Pancreas (tissue), 10 donors: ENCODE measurements at regions not wholly inside any gene's neighbourhood (a gene's known extent, or its start where the extent isn't known, plus 50 kb on each side); places are given as distances from the start of the nearest gene placed in this dataset.

Experiments
- ATAC-seq, 4 donors: fragments of 200-7000 bp; cut with Tn5 transposase; one replicate each; pipeline versions ENCODE4 v1.8.0 to v1.9.1; 2020; ENCODE audit warnings: mild to moderate bottlenecking in 4 of 4, moderate library complexity in 4 of 4
- DNase-seq, 6 donors: peaks; one replicate each; pipeline ENCODE4 v3.0.0-alpha.2; 2020
- FAIRE-seq: peaks from 2 replicates; lab custom pipeline; 2012; peaks lifted over from hg19 to GRCh38; lab: Jason Lieb, UNC
- H3K27ac ChIP-seq, 4 donors: fragments of 200-600 bp; sonication (generic); 1 replicate in 3 of 4; 2 replicates in 1 of 4; pipeline versions ENCODE4 v1.5.0 to v1.8.0; 2020
- H3K27me3 ChIP-seq, 4 donors: fragments of 200-600 bp; one replicate each; pipeline ENCODE4 v1.8.0; 2021
- H3K36me3 ChIP-seq, 3 donors: fragments of 200-600 bp; sonication (generic) in 1 of 3; one replicate each; pipeline versions ENCODE4 v1.5.0 to v1.8.0; 2020 to 2021
- H3K4me1 ChIP-seq, 3 donors: fragments of 200-600 bp; one replicate each; pipeline ENCODE4 v1.8.0; 2021
- H3K4me3 ChIP-seq, 4 donors: fragments of 200-600 bp; sonication (generic) in 2 of 4; one replicate each; pipeline versions ENCODE4 v1.5.0 to v1.8.0; 2020 to 2021
- H3K9me3 ChIP-seq, 4 donors: fragments of 200-600 bp; one replicate each; pipeline ENCODE4 v1.8.0; 2021
- WGBS, 2 donors: extraction: QIAGEN DNeasy Blood & Tissue Kit; methylation state at CpG; one replicate each; pipeline ENCODE4 v1.1.7; 2013; 5-methylcytosine and 5-hydroxymethylcytosine counted together
- intact Hi-C, 3 donors: fragments of 100-400 bp; cut with DNase I; formaldehyde crosslinking; loops; one replicate each; pipeline versions ENCODE4 v1.11.1 to v1.14.2; 2022
- TF ChIP-seq, protein P1 (sequence below), 4 donors: fragments of 200-600 bp; sonication (generic) in 3 of 4; IDR thresholded peaks; one replicate each; pipeline versions ENCODE4 v1.5.0 to v1.8.0; 2021; ENCODE audit warnings: antibody characterized with exemption in 4 of 4
- donor health status: healthy with polysubstance abuse.
- donor health status: DM: no; HTN: no; CAD: no; lungs with moderate emphysema.
- donor health status: DM: no; HTN: no; CAD: no.
- donor health status: control.
- donor health status: control.
- donor health status: Bipolar disorder and iron deficiency.
- donor health status: DM: yes; HTN: yes; CAD: no.
- donor health status: DM: no; HTN: no; CAD: no.
- donor health status: DM: no; HTN: no; CAD: no.
- donor health status: DM: yes; HTN: yes; CAD: no.

GRCh38 chr18:27377251-27377650, 192.1 kb upstream of the CHST9 start:
- intact Hi-C loops: no loop called here
- DNase-seq: peak in 1 of 6 donors; percentile 12
- H3K4me1 ChIP-seq: no peaks in the 10 kb centered on the region
- H3K36me3 ChIP-seq: no peaks in the 10 kb centered on the region
- WGBS, 2 donors: 75 to 86% methylated on average over 1 of the region's 1 CpG
- H3K27ac ChIP-seq: peak overlapping the region in 2 of 4 donors; percentile 19 to 29
- peak in 1 of 4 donors; percentile 24 for ATAC-seq
- TF ChIP-seq, protein P1, sequence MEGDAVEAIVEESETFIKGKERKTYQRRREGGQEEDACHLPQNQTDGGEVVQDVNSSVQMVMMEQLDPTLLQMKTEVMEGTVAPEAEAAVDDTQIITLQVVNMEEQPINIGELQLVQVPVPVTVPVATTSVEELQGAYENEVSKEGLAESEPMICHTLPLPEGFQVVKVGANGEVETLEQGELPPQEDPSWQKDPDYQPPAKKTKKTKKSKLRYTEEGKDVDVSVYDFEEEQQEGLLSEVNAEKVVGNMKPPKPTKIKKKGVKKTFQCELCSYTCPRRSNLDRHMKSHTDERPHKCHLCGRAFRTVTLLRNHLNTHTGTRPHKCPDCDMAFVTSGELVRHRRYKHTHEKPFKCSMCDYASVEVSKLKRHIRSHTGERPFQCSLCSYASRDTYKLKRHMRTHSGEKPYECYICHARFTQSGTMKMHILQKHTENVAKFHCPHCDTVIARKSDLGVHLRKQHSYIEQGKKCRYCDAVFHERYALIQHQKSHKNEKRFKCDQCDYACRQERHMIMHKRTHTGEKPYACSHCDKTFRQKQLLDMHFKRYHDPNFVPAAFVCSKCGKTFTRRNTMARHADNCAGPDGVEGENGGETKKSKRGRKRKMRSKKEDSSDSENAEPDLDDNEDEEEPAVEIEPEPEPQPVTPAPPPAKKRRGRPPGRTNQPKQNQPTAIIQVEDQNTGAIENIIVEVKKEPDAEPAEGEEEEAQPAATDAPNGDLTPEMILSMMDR (IDR thresholded peaks at IDR 0.05): no peak
- FAIRE-seq: no peak
- H3K4me3 ChIP-seq: no peak overlapping the region
- no peaks in the 10 kb centered on the region for H3K27me3 ChIP-seq
- no peaks in the 10 kb centered on the region for H3K9me3 ChIP-seq

GRCh38 chr18:27372386-27372785, 187.3 kb upstream of the CHST9 start:
- DNase-seq (no peak), ATAC-seq (no peak), FAIRE-seq (no peak)
- Histone ChIP-seq H3K9me3 (no peaks in the 10 kb centered on the region), H3K27ac (no peak overlapping the region), H3K36me3 (no peaks in the 10 kb centered on the region), H3K4me3 (no peak overlapping the region), H3K27me3 (no peaks in the 10 kb centered on the region), H3K4me1 (no peaks in the 10 kb centered on the region)
- intact Hi-C loops: no loop called here
- 33 to 36% methylated on average over 1 of the region's 1 CpG for WGBS, 2 donors
- TF ChIP-seq, protein P1 (IDR thresholded peaks at IDR 0.05): no peak

- Histone ChIP-seq H3K27ac (no peak overlapping the region), H3K9me3 (no peaks in the 10 kb centered on the region), H3K36me3 (no peaks in the 10 kb centered on the region), H3K4me1 (no peaks in the 10 kb centered on the region), H3K27me3 (no peaks in the 10 kb centered on the region), H3K4me3 (no peak overlapping the region)
- FAIRE-seq (no peak), ATAC-seq (no peak), DNase-seq (no peak)
- WGBS, 2 donors: 68 to 86% methylated on average over 5 of the region's 5 CpGs
- TF ChIP-seq, protein P1 (IDR thresholded peaks at IDR 0.05): no peak
- intact Hi-C loops: loop anchor here in 1 of 3 donors (10.0 kb wide), 1 partner anchor 228 kb away; no protein-coding TSS in a partner anchor
Measured at GRCh38 chr18:27366665-27367064, 181.6 kb upstream of the CHST9 start.

- Histone ChIP-seq H3K4me1 (no peaks in the 10 kb centered on the region), H3K27me3 (no peaks in the 10 kb centered on the region)
Measured at GRCh38 chr18:27366151-27366550, 181.0 kb upstream of the CHST9 start.

DNA sequence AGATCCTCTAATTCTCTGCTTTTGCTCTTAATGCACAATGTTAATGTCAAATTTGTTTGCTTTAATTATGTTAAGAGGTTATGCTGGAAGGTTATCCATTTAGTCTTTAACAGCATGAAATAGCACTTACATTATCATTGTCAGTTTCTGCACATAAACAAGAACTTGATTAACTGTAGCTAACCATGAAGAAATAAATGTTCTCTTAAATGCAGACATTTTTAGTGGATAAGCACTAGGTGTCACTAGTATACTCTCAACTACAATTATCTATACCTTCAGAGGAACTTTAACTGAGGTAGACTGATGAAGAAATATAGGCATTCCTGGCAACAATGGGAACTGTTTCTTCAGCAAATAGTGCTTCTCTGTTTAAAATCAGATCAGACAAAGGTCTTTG, 178.8 kb upstream of the CHST9 start:
- Histone ChIP-seq H3K27ac (no peak overlapping the region), H3K27me3 (no peaks in the 10 kb centered on the region), H3K9me3 (no peaks in the 10 kb centered on the region), H3K36me3 (no peaks in the 10 kb centered on the region), H3K4me1 (no peaks in the 10 kb centered on the region), H3K4me3 (no peak overlapping the region)
- FAIRE-seq (no peak), ATAC-seq (peak in 2 of 4 donors; percentile 41 to 55), DNase-seq (no peak)
- TF ChIP-seq, protein P1 (IDR thresholded peaks at IDR 0.05): peak in 1 of 4 donors; percentile 11
- intact Hi-C loops: loop anchor here in 1 of 3 donors (10.0 kb wide), 1 partner anchor 231 kb away; no protein-coding TSS in a partner anchor

More at GRCh38 chr18:27366151-27366550, 181.0 kb upstream of the CHST9 start:
- intact Hi-C loops: loop anchor here in 1 of 3 donors (10.0 kb wide), 1 partner anchor 229 kb away; no protein-coding TSS in a partner anchor
- FAIRE-seq (no peak), DNase-seq (no peak), ATAC-seq (no peak)
- Histone ChIP-seq H3K27ac (no peak overlapping the region), H3K9me3 (no peaks in the 10 kb centered on the region), H3K4me3 (no peak overlapping the region), H3K36me3 (no peaks in the 10 kb centered on the region)
- TF ChIP-seq, protein P1 (IDR thresholded peaks at IDR 0.05): no peak
- WGBS, 2 donors: 53 to 84% methylated on average over 1 of the region's 1 CpG
